ENCODE measurements at regions not wholly inside any gene's neighbourhood (a gene's known extent, or its start where the extent isn't known, plus 50 kb on each side); places are given as distances from the start of the nearest gene placed in this dataset.

GRCh38 chr2:82657106-82657505, 1802.0 kb downstream of the SUCLG1 start:
- no peak overlapping the region for H3K27ac ChIP-seq
- TF ChIP-seq POLR2A (IDR thresholded peaks at IDR 0.05) (no peak), POLR2AphosphoS5 (IDR thresholded peaks at IDR 0.05) (no peak), EP300 (IDR thresholded peaks at IDR 0.05) (no peak)
- WGBS, 2 donors: 60 to 65% methylated on average over 2 of the region's 2 CpGs
- H3K27me3 ChIP-seq: no peaks in the 10 kb centered on the region
- H3K4me1 ChIP-seq: no peaks in the 10 kb centered on the region
- DNase-seq: no peak
- no peak for ATAC-seq (ENCODE audit: low FRiP score in 2 of 2)
- no peaks in the 10 kb centered on the region for H3K9me3 ChIP-seq
- no peaks in the 10 kb centered on the region for H3K36me3 ChIP-seq
- H3K4me3 ChIP-seq: no peak overlapping the region

- 60 to 69% methylated on average over 2 of the region's 2 CpGs for WGBS, 2 donors
- Histone ChIP-seq H3K4me1 (no peaks in the 10 kb centered on the region), H3K36me3 (no peaks in the 10 kb centered on the region), H3K27ac (no peak overlapping the region), H3K4me3 (no peak overlapping the region), H3K27me3 (no peaks in the 10 kb centered on the region), H3K9me3 (no peaks in the 10 kb centered on the region)
- ATAC-seq (ENCODE audit: low FRiP score in 2 of 2) (no peak), DNase-seq (no peak)
- TF ChIP-seq POLR2AphosphoS5 (IDR thresholded peaks at IDR 0.05) (no peak), CTCF (IDR thresholded peaks at IDR 0.05) (no peak), EP300 (IDR thresholded peaks at IDR 0.05) (no peak), POLR2A (IDR thresholded peaks at IDR 0.05) (no peak)
Observed at GRCh38 chr2:82656420-82656819, 1802.7 kb downstream of the SUCLG1 start.

GRCh38 chr2:82652117-82652516, 1807.0 kb downstream of the SUCLG1 start:
- no peak for ATAC-seq (ENCODE audit: low FRiP score in 2 of 2)
- Histone ChIP-seq H3K36me3 (no peaks in the 10 kb centered on the region), H3K27ac (no peak overlapping the region), H3K4me1 (no peaks in the 10 kb centered on the region), H3K27me3 (no peaks in the 10 kb centered on the region), H3K9me3 (peaks cover 0 to 4% (median 0%) of the 10 kb centered on the region in 4 donors), H3K4me3 (no peak overlapping the region)
- TF ChIP-seq POLR2A (IDR thresholded peaks at IDR 0.05): no peak
- TF ChIP-seq EP300 (IDR thresholded peaks at IDR 0.05): no peak
- TF ChIP-seq CTCF (IDR thresholded peaks at IDR 0.05): no peak
- no peak for TF ChIP-seq POLR2AphosphoS5 (IDR thresholded peaks at IDR 0.05)
- no peak for DNase-seq

- Histone ChIP-seq H3K4me3 (no peak overlapping the region), H3K9me3 (peaks cover 0 to 4% (median 0%) of the 10 kb centered on the region in 4 donors), H3K27ac (no peak overlapping the region), H3K4me1 (no peaks in the 10 kb centered on the region), H3K27me3 (no peaks in the 10 kb centered on the region), H3K36me3 (no peaks in the 10 kb centered on the region)
- WGBS, 2 donors: 80 to 83% methylated on average over 2 of the region's 2 CpGs
- DNase-seq (no peak), ATAC-seq (ENCODE audit: low FRiP score in 2 of 2) (no peak)
- TF ChIP-seq CTCF (IDR thresholded peaks at IDR 0.05) (no peak), POLR2AphosphoS5 (IDR thresholded peaks at IDR 0.05) (no peak), EP300 (IDR thresholded peaks at IDR 0.05) (no peak), POLR2A (IDR thresholded peaks at IDR 0.05) (no peak)
Observed at GRCh38 chr2:82650038-82650437, 1809.0 kb downstream of the SUCLG1 start.

GRCh38 chr2:82641598-82642180, 1817.4 kb downstream of the SUCLG1 start:
- 90% methylated on average over 2 of the region's 2 CpGs for WGBS, 2 donors
- peaks cover 0 to 12% (median 0%) of the 10 kb centered on the region in 4 donors for H3K9me3 ChIP-seq
- no peaks in the 10 kb centered on the region for H3K27me3 ChIP-seq
- DNase-seq (no peak), ATAC-seq (ENCODE audit: low FRiP score in 2 of 2) (no peak)
- H3K4me1 ChIP-seq: no peaks in the 10 kb centered on the region
- TF ChIP-seq POLR2AphosphoS5 (IDR thresholded peaks at IDR 0.05): no peak
- no peak for TF ChIP-seq CTCF (IDR thresholded peaks at IDR 0.05)
- no peak for TF ChIP-seq POLR2A (IDR thresholded peaks at IDR 0.05)
- no peak for TF ChIP-seq EP300 (IDR thresholded peaks at IDR 0.05)
- H3K27ac ChIP-seq: no peak overlapping the region
- no peaks in the 10 kb centered on the region for H3K36me3 ChIP-seq
- H3K4me3 ChIP-seq: no peak overlapping the region

All from upper lobe of left lung (tissue), 6 donors.